Psoas muscle (tissue), 7 donors: ENCODE measurements at regions not wholly inside any gene's neighbourhood (a gene's known extent, or its start where the extent isn't known, plus 50 kb on each side); places are given as distances from the start of the nearest gene placed in this dataset.

Source experiments
- ATAC-seq, 4 donors: fragments of 200-7000 bp; cut with Tn5 transposase; one replicate each; pipeline ENCODE4 v1.9.1; 2020; ENCODE audit warnings: moderate library complexity in 3 of 4, mild to moderate bottlenecking in 2 of 4
- DNase-seq, 2 donors: peaks; one replicate each; pipeline ENCODE4 v3.0.0-alpha.2; 2020
- H3K27ac ChIP-seq: fragments of 200-600 bp; one replicate; pipeline ENCODE4 v1.8.0; 2022
- H3K27me3 ChIP-seq, 3 donors: fragments of 200-600 bp in 1 of 3; one replicate each; pipeline versions ENCODE4 v1.6.1 to v1.8.0; 2013 to 2022; ENCODE audit warnings: low read length in 2 of 3, mild to moderate bottlenecking in 2 of 3, moderate library complexity in 1 of 3; ENCODE audit not compliant: insufficient read depth in 3 of 3
- H3K36me3 ChIP-seq, 2 donors: fragments of 200-600 bp in 1 of 2; one replicate each; pipeline versions ENCODE4 v1.6.1 to v1.8.0; 2013 to 2022; ENCODE audit warnings: low read depth in 1 of 2, mild to moderate bottlenecking in 1 of 2, moderate library complexity in 1 of 2; ENCODE audit not compliant: insufficient read depth in 1 of 2
- H3K4me1 ChIP-seq: fragments of 200-600 bp; one replicate; pipeline ENCODE4 v1.8.0; 2022
- H3K4me3 ChIP-seq: fragments of 200-600 bp; one replicate; pipeline ENCODE4 v1.8.0; 2022; ENCODE audit warnings: mild to moderate bottlenecking
- H3K9me3 ChIP-seq: fragments of 200-600 bp; one replicate; pipeline ENCODE4 v1.8.0; 2022
- WGBS, 3 donors: extraction: QIAGEN DNeasy Blood & Tissue Kit; methylation state at CpG; one replicate each; pipeline versions ENCODE4 v1.1.6 to v1.1.7; 2013; 5-methylcytosine and 5-hydroxymethylcytosine counted together
- intact Hi-C, 2 donors: fragments of 100-400 bp; cut with DNase I; formaldehyde crosslinking; loops; one replicate each; pipeline versions ENCODE4 v1.11.0 to v1.14.2; 2022
- TF ChIP-seq, protein P1 (sequence below): fragments of 200-600 bp; IDR thresholded peaks from one replicate; pipeline ENCODE4 v1.8.0; 2022; ENCODE audit warnings: antibody characterized with exemption
- donor health status: healthy with polysubstance abuse.
- donor health status: DM: no; HTN: no; CAD: no; lungs with moderate emphysema.
- donor health status: Bipolar disorder and iron deficiency.
- donor health status: healthy.
- donor health status: DM: yes; HTN: yes; CAD: no.
- donor health status: DM: no; HTN: no; CAD: no.
- donor health status: DM: yes; HTN: yes; CAD: no.

DNA sequence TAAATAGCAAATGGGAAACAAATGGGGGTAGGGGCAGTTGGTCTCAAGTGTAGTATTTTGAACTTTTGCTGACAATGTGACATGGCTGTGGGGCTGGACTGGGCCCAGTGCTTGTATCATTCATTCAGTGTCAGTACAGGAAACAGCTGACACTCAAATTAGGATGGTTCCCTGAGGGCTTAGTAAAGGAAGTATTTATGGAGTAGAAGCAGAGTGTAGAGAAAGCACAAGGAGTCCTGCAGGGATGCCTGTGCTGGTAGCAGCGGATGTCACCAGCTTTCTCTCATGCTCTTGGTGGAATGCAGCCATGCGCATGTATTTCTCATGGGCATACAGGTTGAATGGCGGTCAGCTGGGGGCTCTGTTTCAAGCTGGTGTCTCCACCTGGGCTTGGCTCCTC is 72.9 kb upstream of the SLC44A1 start:
- Histone ChIP-seq H3K9me3 (no peaks in the 10 kb centered on the region), H3K27ac (no peak overlapping the region), H3K27me3 (no peaks in the 10 kb centered on the region), H3K4me1 (no peaks in the 10 kb centered on the region), H3K4me3 (no peak overlapping the region), H3K36me3 (no peaks in the 10 kb centered on the region)
- 63 to 92% (median 87%) methylated on average over 3 of the region's 3 CpGs for WGBS, 3 donors
- intact Hi-C loops, result no loop called here
- TF ChIP-seq, protein P1, sequence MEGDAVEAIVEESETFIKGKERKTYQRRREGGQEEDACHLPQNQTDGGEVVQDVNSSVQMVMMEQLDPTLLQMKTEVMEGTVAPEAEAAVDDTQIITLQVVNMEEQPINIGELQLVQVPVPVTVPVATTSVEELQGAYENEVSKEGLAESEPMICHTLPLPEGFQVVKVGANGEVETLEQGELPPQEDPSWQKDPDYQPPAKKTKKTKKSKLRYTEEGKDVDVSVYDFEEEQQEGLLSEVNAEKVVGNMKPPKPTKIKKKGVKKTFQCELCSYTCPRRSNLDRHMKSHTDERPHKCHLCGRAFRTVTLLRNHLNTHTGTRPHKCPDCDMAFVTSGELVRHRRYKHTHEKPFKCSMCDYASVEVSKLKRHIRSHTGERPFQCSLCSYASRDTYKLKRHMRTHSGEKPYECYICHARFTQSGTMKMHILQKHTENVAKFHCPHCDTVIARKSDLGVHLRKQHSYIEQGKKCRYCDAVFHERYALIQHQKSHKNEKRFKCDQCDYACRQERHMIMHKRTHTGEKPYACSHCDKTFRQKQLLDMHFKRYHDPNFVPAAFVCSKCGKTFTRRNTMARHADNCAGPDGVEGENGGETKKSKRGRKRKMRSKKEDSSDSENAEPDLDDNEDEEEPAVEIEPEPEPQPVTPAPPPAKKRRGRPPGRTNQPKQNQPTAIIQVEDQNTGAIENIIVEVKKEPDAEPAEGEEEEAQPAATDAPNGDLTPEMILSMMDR, result no peak
- no peak for DNase-seq
- no peak for ATAC-seq

DNA sequence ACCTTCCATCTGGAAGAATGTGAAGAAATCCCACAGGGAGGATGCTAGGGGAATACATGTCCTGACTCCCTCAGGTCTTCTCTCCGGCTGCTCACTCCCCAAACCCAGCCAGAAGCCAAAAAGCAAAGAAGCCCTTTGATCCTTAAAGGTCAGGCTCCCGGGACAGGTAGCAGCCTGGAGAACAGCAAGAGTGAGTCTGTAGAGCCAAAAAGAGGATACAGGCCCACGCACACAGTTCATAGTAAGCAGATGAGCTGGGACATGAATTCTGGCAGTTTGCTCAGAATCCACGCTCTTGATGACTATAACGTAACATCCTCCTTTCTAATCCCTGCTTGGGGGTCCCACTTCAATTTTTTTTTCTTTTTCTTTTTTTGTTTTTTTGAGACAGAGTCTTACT is 72.0 kb upstream of the SLC44A1 start:
- Histone ChIP-seq H3K36me3 (no peaks in the 10 kb centered on the region), H3K4me1 (no peaks in the 10 kb centered on the region), H3K27ac (no peak overlapping the region), H3K27me3 (no peaks in the 10 kb centered on the region), H3K9me3 (no peaks in the 10 kb centered on the region), H3K4me3 (no peak overlapping the region)
- intact Hi-C loops, result no loop called here
- TF ChIP-seq, protein P1, result no peak
- DNase-seq (no peak), ATAC-seq (no peak)
- WGBS, 3 donors, result 72 to 86% (median 83%) methylated on average over 5 of the region's 5 CpGs

DNA sequence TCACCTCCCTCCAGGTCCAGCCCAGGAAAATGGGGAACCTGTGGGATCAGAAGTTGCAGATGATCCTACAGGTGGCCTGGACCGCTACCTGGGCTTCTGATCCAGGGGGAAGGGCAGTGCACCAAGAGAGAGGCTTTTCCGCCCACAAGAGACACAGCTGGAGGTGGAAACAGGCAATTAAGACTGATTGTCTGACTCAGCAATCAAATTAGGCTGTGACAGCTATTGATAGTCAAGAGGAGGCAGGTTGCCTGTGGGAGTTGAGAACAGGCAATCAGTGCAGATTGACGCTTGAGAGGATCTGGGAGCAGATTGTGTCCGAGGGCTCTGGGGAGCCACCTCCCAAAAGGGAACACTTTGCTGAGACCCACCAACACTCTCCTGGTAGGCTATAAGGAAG is 71.1 kb upstream of the SLC44A1 start:
- WGBS, 3 donors, result 94 to 98% (median 96%) methylated on average over 4 of the region's 4 CpGs
- TF ChIP-seq, protein P1, result no peak
- no peak for ATAC-seq
- H3K4me1 ChIP-seq, result no peaks in the 10 kb centered on the region
- no peaks in the 10 kb centered on the region for H3K27me3 ChIP-seq
- intact Hi-C loops, result no loop called here
- H3K36me3 ChIP-seq, result no peaks in the 10 kb centered on the region
- H3K4me3 ChIP-seq, result no peak overlapping the region
- no peaks in the 10 kb centered on the region for H3K9me3 ChIP-seq
- no peak overlapping the region for H3K27ac ChIP-seq
- no peak for DNase-seq

DNA sequence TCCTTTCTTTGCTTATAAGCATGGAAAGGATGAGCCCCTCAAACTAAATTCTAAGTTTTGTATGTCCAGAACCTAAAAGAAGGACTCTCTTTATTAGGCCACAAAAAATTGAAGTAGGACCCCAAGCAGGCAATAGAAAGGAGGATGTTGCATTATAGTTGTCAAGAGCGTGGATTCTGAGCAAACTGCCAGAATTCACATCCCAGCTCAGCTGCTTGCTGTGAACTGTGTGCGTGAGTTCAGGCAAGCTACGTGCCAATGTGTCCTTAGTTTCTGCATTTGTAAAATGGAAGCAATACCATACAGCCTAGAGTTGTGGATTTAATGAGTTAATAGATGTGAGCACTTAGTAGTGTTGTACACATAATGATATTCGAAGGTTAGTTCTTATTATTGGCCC is 70.6 kb upstream of the SLC44A1 start:
- TF ChIP-seq, protein P1, result no peak
- Histone ChIP-seq H3K27me3 (no peaks in the 10 kb centered on the region), H3K4me3 (no peak overlapping the region), H3K4me1 (no peaks in the 10 kb centered on the region), H3K9me3 (no peaks in the 10 kb centered on the region), H3K27ac (no peak overlapping the region), H3K36me3 (no peaks in the 10 kb centered on the region)
- intact Hi-C loops, result no loop called here
- 87 to 88% (median 87%) methylated on average over 4 of the region's 4 CpGs for WGBS, 3 donors
- no peak for DNase-seq
- no peak for ATAC-seq

DNA sequence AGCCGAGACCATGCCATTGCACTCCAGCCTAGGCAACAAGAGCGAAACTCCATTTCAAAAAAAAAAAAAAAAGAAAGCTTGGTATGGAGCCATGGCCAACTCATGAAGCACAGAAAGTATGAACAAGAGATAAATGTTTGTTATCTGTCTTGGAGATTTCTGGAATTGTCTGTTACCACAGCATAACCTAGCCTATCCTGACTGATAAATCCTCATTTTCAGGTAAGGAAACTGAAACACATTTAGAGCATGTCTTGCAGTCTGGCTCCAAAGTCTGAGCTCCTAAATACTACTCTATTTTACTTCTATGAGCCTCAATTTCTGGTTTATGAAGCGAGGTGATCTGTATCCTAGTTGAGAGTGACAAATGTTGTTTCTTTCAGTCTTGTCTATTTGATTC is 68.3 kb upstream of the SLC44A1 start:
- TF ChIP-seq, protein P1, result no peak
- Histone ChIP-seq H3K4me1 (no peaks in the 10 kb centered on the region), H3K4me3 (no peak overlapping the region), H3K36me3 (no peaks in the 10 kb centered on the region), H3K27me3 (no peaks in the 10 kb centered on the region), H3K9me3 (no peaks in the 10 kb centered on the region), H3K27ac (no peak overlapping the region)
- WGBS, 3 donors, result 95 to 100% (median 99%) methylated on average over 3 of the region's 3 CpGs
- intact Hi-C loops, result no loop called here
- ATAC-seq (no peak), DNase-seq (no peak)
